ENCODE measurements at regions not wholly inside any gene's neighbourhood (a gene's known extent, or its start where the extent isn't known, plus 50 kb on each side); places are given as distances from the start of the nearest gene placed in this dataset.

GRCh38 chr11:21704539-21704938, 488.3 kb upstream of the ANO5 start:
- no peak for TF ChIP-seq CTCF (IDR thresholded peaks at IDR 0.05; ENCODE audit: control insufficient read depth, insufficient read depth, low read depth, low read length, missing control alignments)
- no peak for DNase-seq (ENCODE audit: low read depth)

GRCh38 chr11:21707116-21707739, 485.7 kb upstream of the ANO5 start:
- TF ChIP-seq CTCF (IDR thresholded peaks at IDR 0.05; ENCODE audit: control insufficient read depth, insufficient read depth, low read depth, low read length, missing control alignments), result no peak

More at GRCh38 chr11:21704539-21704938, 488.3 kb upstream of the ANO5 start:
- H3K4me3 ChIP-seq (ENCODE audit: control insufficient read depth, low read depth, low read length), result no peak overlapping the region

GRCh38 chr11:21710809-21711208, 482.1 kb upstream of the ANO5 start:
- H3K4me3 ChIP-seq (ENCODE audit: control insufficient read depth, low read depth, low read length), result no peak overlapping the region
- no peak for TF ChIP-seq CTCF (IDR thresholded peaks at IDR 0.05; ENCODE audit: control insufficient read depth, insufficient read depth, low read depth, low read length, missing control alignments)
- DNase-seq (ENCODE audit: low read depth), result no peak

More at GRCh38 chr11:21707116-21707739, 485.7 kb upstream of the ANO5 start:
- no peak for DNase-seq (ENCODE audit: low read depth)
- H3K4me3 ChIP-seq (ENCODE audit: control insufficient read depth, low read depth, low read length), result no peak overlapping the region

- no peak for DNase-seq (ENCODE audit: low read depth)
Measured at GRCh38 chr11:21711341-21711740, 481.5 kb upstream of the ANO5 start.

GRCh38 chr11:21723678-21724077, 469.2 kb upstream of the ANO5 start:
- H3K4me3 ChIP-seq (ENCODE audit: control insufficient read depth, low read depth, low read length), result no peak overlapping the region
- DNase-seq (ENCODE audit: low read depth), result no peak
- TF ChIP-seq CTCF (IDR thresholded peaks at IDR 0.05; ENCODE audit: control insufficient read depth, insufficient read depth, low read depth, low read length, missing control alignments), result no peak

More at GRCh38 chr11:21711341-21711740, 481.5 kb upstream of the ANO5 start:
- TF ChIP-seq CTCF (IDR thresholded peaks at IDR 0.05; ENCODE audit: control insufficient read depth, insufficient read depth, low read depth, low read length, missing control alignments), result no peak
- H3K4me3 ChIP-seq (ENCODE audit: control insufficient read depth, low read depth, low read length), result no peak overlapping the region

GRCh38 chr11:21727102-21727501, 465.8 kb upstream of the ANO5 start:
- no peak for TF ChIP-seq CTCF (IDR thresholded peaks at IDR 0.05; ENCODE audit: control insufficient read depth, insufficient read depth, low read depth, low read length, missing control alignments)
- no peak for DNase-seq (ENCODE audit: low read depth)

More at GRCh38 chr11:21727102-21727501, 465.8 kb upstream of the ANO5 start:
- no peak overlapping the region for H3K4me3 ChIP-seq (ENCODE audit: control insufficient read depth, low read depth, low read length)
